ENCODE measurements at regions not wholly inside any gene's neighbourhood (a gene's known extent, or its start where the extent isn't known, plus 50 kb on each side); places are given as distances from the start of the nearest gene placed in this dataset.

- H3K4me3 ChIP-seq (ENCODE audit: low read depth, low read length), result no peak overlapping the region
- no peak for TF ChIP-seq CTCF (IDR thresholded peaks at IDR 0.05; ENCODE audit: borderline replicate concordance, insufficient read depth, low read depth, low read length)
These were observed 92.9 kb upstream of the RAI14 start for GRCh38 chr5:34563269-34563668.

GRCh38 chr5:34563931-34564709 lies 92.0 kb upstream of the RAI14 start:
- TF ChIP-seq CTCF (IDR thresholded peaks at IDR 0.05; ENCODE audit: borderline replicate concordance, insufficient read depth, low read depth, low read length), result no peak
- no peak overlapping the region for H3K4me3 ChIP-seq (ENCODE audit: low read depth, low read length)

GRCh38 chr5:34564710-34565235 lies 91.4 kb upstream of the RAI14 start:
- no peak for TF ChIP-seq CTCF (IDR thresholded peaks at IDR 0.05; ENCODE audit: borderline replicate concordance, insufficient read depth, low read depth, low read length)
- H3K4me3 ChIP-seq (ENCODE audit: low read depth, low read length), result no peak overlapping the region

- no peak for TF ChIP-seq CTCF (IDR thresholded peaks at IDR 0.05; ENCODE audit: borderline replicate concordance, insufficient read depth, low read depth, low read length)
- H3K4me3 ChIP-seq (ENCODE audit: low read depth, low read length), result no peak overlapping the region
These were observed 86.0 kb upstream of the RAI14 start for GRCh38 chr5:34570143-34570542.

GRCh38 chr5:34570721-34571676 lies 85.1 kb upstream of the RAI14 start:
- no peak for TF ChIP-seq CTCF (IDR thresholded peaks at IDR 0.05; ENCODE audit: borderline replicate concordance, insufficient read depth, low read depth, low read length)
- no peak overlapping the region for H3K4me3 ChIP-seq (ENCODE audit: low read depth, low read length)

GRCh38 chr5:34571677-34572041 lies 84.5 kb upstream of the RAI14 start:
- no peak overlapping the region for H3K4me3 ChIP-seq (ENCODE audit: low read depth, low read length)
- TF ChIP-seq CTCF (IDR thresholded peaks at IDR 0.05; ENCODE audit: borderline replicate concordance, insufficient read depth, low read depth, low read length), result no peak

All from GM12875 (cell line).